ENCODE measurements at regions not wholly inside any gene's neighbourhood (a gene's known extent, or its start where the extent isn't known, plus 50 kb on each side); places are given as distances from the start of the nearest gene placed in this dataset.

GRCh38 chr9:90162326-90162725, 480.3 kb downstream of the DIRAS2 start:
- no peak for TF ChIP-seq SRF (IDR thresholded peaks at IDR 0.05; ENCODE audit: low read depth)
- TF ChIP-seq CTCF (IDR thresholded peaks at IDR 0.05 in 2 of 3, conservative IDR thresholded peaks at IDR 0.05 in 1 of 3; ENCODE audit: borderline replicate concordance in 1 of 3, insufficient read depth in 1 of 3, low read depth in 2 of 3, low read length in 2 of 3) = no peak
- TF ChIP-seq CBX3 (IDR thresholded peaks at IDR 0.05; ENCODE audit: low read depth) = no peak
- no peak for TF ChIP-seq EZH2 (IDR thresholded peaks at IDR 0.05)
- TF ChIP-seq EZH2phosphoT487 (IDR thresholded peaks at IDR 0.05; ENCODE audit: borderline replicate concordance) = no peak
- TF ChIP-seq CEBPB (IDR thresholded peaks at IDR 0.05; ENCODE audit: low read depth) = no peak
- TF ChIP-seq YY1 (IDR thresholded peaks at IDR 0.05; ENCODE audit: extremely low read depth, insufficient replicate concordance, low read depth, low read length) = no peak
- no peak for TF ChIP-seq TCF7L2 (IDR thresholded peaks at IDR 0.05; ENCODE audit: borderline replicate concordance, extremely low read depth, insufficient read depth, insufficient read length)
- no peak for TF ChIP-seq MAX (IDR thresholded peaks at IDR 0.05)
- no peak for TF ChIP-seq REST (IDR thresholded peaks at IDR 0.05; ENCODE audit: low read depth)
- TF ChIP-seq POLR2AphosphoS5 (IDR thresholded peaks at IDR 0.05; ENCODE audit: low read depth, low read length) = no peak
- TF ChIP-seq ZBTB33 (IDR thresholded peaks at IDR 0.05; ENCODE audit: extremely low read depth, insufficient replicate concordance, low read length) = no peak
- TF ChIP-seq ATF3 (IDR thresholded peaks at IDR 0.05) = no peak
- no peak for TF ChIP-seq FOSL1 (IDR thresholded peaks at IDR 0.05; ENCODE audit: low read depth)
- TF ChIP-seq RAD21 (IDR thresholded peaks at IDR 0.05; ENCODE audit: low read depth) = no peak
- TF ChIP-seq ELF1 (IDR thresholded peaks at IDR 0.05; ENCODE audit: borderline replicate concordance, low read depth) = no peak
- TF ChIP-seq ZFX (IDR thresholded peaks at IDR 0.05) = no peak
- Histone ChIP-seq H3K27me3 (ENCODE audit: insufficient read depth, low read length) (no peaks in the 10 kb centered on the region; the same call in 1 of the 2 replicates), H3K9me2 (ENCODE audit: insufficient read depth) (no peaks in the 10 kb centered on the region), H3K36me3 (ENCODE audit: control insufficient read depth in 1 of 2, insufficient read depth in 2 of 2, low read length in 2 of 2) (no peaks in the 10 kb centered on the region), H3K9ac (ENCODE audit: low read length) (no peak overlapping the region), H3K4me2 (ENCODE audit: low read length) (no peak overlapping the region), H3K4me1 (ENCODE audit: control insufficient read depth in 1 of 2, insufficient read depth in 2 of 2, low read length in 2 of 2) (no peaks in the 10 kb centered on the region), H2AFZ (ENCODE audit: low read depth, low read length, poor library complexity, severe bottlenecking) (no peak overlapping the region), H4K20me1 (ENCODE audit: insufficient read depth) (no peaks in the 10 kb centered on the region), H3K4me3 (replicated peaks in 1 of 2; ENCODE audit: low read depth in 1 of 2, low read length in 2 of 2) (no peak overlapping the region), H3K27ac (ENCODE audit: low read depth, low read length) (no peak overlapping the region), H3K9me3 (ENCODE audit: control insufficient read depth in 1 of 2, insufficient read depth in 1 of 2, low read depth in 1 of 2, low read length in 2 of 2) (no peaks in the 10 kb centered on the region), H3K79me2 (ENCODE audit: insufficient read depth, low read length) (no peaks in the 10 kb centered on the region)
- ChIA-PET RAD21 (ENCODE audit: low non-redundant PET in 1 of 2, low total read pairs in 2 of 2, uncharacterized antibody in 2 of 2, unreplicated experiment in 2 of 2) (no interaction called here), POLR2A (no interaction called here), CTCF (no interaction called here)
- ATAC-seq (no peak), DNase-seq (ENCODE audit: low read depth, low spot score) (no peak)
- intact Hi-C loops (cut with micrococcal nuclease) = no loop called here
- no TSS peak for BruUV-seq (replicated peaks)
